MG63 (cell line): ENCODE measurements at regions not wholly inside any gene's neighbourhood (a gene's known extent, or its start where the extent isn't known, plus 50 kb on each side); places are given as distances from the start of the nearest gene placed in this dataset.

Source experiments
- DNase-seq: peaks from one replicate; pipeline ENCODE4 v3.0.0-alpha.2; 2020
- H3K27me3 ChIP-seq: fragments of 250-450 bp; sonication (Bioruptor Pico); 2 replicates; pipeline ENCODE4 v1.5.1; 2020; ENCODE audit warnings: mild to moderate bottlenecking, moderate library complexity
- H3K36me3 ChIP-seq: fragments of 250-450 bp; sonication (Bioruptor Pico); 2 replicates; pipeline ENCODE4 v1.5.1; 2020; ENCODE audit warnings: mild to moderate bottlenecking, moderate library complexity
- H3K4me3 ChIP-seq: fragments of 250-450 bp; sonication (Bioruptor Pico); 2 replicates; pipeline ENCODE4 v1.5.1; 2020; ENCODE audit warnings: mild to moderate bottlenecking, moderate library complexity
- H3K9me3 ChIP-seq: fragments of 250-450 bp; sonication (Bioruptor Pico); 2 replicates; pipeline ENCODE4 v1.5.1; 2020; ENCODE audit warnings: mild to moderate bottlenecking, moderate library complexity

DNA sequence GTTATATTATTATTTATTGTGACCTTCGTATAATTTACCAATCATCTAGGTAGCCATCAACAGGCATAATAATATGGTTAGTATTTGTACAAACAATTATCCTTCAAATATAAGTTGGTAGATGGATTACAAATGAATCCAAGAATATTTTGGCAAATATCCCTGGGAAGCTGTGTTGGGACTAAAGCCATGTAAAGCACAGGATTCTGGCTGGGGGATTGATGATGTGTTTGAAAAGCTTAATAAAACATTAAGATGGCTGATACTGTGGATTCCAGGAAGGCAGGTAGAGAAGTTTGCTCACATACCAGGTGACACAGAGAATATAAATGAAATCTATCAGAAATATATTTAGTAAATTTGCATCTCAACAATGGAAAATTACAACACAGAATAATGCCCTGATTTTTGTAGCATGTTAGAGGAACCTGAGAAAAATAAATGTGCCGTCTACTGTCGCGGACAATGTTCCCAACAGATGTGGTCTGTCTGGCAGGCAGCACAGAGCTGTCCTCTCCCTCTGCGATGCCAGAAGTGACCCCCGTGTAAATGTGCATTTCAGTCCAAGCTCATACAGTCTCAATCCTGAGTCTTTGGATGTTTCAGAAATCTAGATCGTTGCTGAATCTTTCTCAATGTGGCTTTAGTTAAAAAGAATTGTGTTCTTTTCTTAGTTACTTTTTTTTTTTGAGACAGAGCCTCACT, 125.0 kb downstream of the TEX36 start:
- no peaks in the 10 kb centered on the region; the same call in 1 of the 2 replicates for H3K9me3 ChIP-seq
- no peak overlapping the region for H3K4me3 ChIP-seq
- peaks cover 7% of the 10 kb centered on the region; the same call in 1 of the 2 replicates for H3K27me3 ChIP-seq
- no peak for DNase-seq
- H3K36me3 ChIP-seq = no peaks in the 10 kb centered on the region

DNA sequence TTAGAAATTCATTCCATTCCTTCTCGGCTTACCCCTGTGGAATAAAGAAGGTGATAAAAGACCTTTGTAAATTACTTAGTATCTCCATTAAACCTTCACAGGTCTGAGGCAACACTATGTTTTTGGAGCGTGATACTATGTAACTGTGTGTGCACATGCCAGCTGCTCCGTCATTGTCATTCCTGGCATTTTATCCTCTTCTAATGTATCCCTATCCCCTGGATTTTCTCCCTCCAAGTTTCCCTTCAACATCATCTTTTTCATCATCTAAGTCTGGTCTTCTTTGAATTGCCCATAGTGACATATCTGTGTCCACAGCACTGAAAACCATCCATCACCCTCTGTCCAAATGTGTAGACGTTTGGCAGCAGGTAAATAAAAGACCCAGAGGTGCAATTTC, 125.7 kb downstream of the TEX36 start:
- DNase-seq = no peak
- H3K9me3 ChIP-seq = no peaks in the 10 kb centered on the region; the same call in 1 of the 2 replicates
- no peak overlapping the region for H3K4me3 ChIP-seq
- no peaks in the 10 kb centered on the region for H3K36me3 ChIP-seq
- peaks cover 7% of the 10 kb centered on the region; the same call in 1 of the 2 replicates for H3K27me3 ChIP-seq

DNA sequence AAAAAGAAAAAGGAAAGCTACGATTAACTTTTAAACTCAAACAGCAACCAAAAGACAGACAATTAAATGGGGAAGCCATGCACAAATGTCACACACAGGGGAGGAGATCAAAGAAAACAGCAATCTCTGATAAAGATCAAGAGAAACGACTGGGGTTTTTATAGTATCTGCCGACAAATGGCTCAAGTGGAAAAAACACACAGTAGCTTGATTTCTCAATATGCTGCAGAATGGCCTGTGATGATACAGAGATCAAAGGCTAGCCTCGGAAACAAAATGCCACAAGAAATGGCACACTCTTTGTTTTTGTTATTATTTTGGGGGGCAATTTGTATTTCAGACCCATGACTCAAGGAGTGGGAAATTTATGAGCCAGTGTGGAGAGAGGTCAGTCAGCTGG, 126.1 kb downstream of the TEX36 start:
- no peak overlapping the region for H3K4me3 ChIP-seq
- H3K27me3 ChIP-seq = peaks cover 6% of the 10 kb centered on the region; the same call in 1 of the 2 replicates
- H3K9me3 ChIP-seq = no peaks in the 10 kb centered on the region; the same call in 1 of the 2 replicates
- DNase-seq = no peak
- no peaks in the 10 kb centered on the region for H3K36me3 ChIP-seq

DNA sequence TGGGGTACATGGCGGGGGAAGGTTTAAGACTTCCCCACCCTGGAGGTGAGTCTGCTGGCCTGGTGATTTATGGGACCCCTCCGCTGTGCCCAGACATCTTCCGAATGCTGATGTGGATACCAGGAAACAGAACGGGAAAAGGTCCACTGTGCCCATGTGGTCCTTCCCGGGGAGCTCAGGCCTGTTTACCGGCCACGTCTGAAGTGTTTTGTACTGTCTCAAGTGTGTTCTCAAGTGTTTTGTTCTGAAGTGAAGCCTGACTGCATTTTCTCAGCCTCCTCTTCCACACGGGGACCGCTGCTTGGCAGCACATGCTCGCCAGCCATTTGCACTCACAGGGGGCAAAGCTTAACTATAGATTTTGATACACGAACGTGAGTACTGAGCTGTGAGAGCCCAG, 127.2 kb downstream of the TEX36 start:
- Histone ChIP-seq H3K4me3 (no peak overlapping the region), H3K27me3 (0 out of 2 replicates have a peak, but pooled peaks cover 5% of the 10 kb centered on the region), H3K9me3 (no peaks in the 10 kb centered on the region), H3K36me3 (no peaks in the 10 kb centered on the region)
- no peak for DNase-seq

DNA sequence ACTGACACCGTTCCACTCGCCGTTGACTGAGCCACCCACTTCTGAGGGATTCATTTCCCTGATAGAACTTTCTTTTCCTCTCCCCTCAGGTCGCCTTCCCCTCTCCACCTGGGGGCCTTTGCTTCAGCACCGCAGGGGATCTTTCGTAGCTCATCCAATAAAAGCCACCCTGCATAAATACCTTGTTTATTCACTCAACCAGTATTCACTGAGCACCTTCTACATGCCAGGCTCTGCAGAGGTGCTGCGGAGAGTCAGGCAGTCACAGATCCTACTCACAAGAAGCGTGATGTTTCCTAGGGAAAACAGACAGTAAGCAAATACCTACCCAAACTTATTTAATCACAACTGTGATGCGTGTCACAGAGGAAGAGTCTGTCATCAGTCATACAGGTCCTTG, 127.7 kb downstream of the TEX36 start:
- Histone ChIP-seq H3K36me3 (no peaks in the 10 kb centered on the region), H3K27me3 (0 out of 2 replicates have a peak, but pooled peaks cover 5% of the 10 kb centered on the region), H3K4me3 (no peak overlapping the region), H3K9me3 (no peaks in the 10 kb centered on the region)
- DNase-seq = no peak

DNA sequence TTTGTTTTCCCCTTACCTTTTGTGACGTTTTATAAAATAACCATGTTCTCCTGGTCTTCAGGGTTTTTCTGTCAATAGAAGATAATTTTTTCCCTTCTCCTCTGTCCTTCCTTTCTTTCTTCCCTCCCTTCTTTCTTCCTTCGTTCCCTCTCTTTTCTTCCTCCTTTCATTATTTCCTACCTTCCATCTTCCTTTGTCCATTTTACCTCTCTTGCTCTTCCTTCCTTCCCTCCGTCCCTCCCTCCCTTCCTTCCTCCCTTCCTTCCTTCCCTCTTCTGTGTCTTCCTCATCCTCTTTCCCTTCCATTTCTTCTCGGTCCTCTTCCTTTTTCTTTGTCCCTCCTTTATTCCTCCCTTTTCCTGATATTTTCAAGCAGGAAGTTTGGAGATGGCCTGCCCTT, 128.2 kb downstream of the TEX36 start:
- 0 out of 2 replicates have a peak, but pooled peaks cover 5% of the 10 kb centered on the region for H3K27me3 ChIP-seq
- no peaks in the 10 kb centered on the region for H3K36me3 ChIP-seq
- H3K9me3 ChIP-seq = no peaks in the 10 kb centered on the region
- no peak for DNase-seq
- H3K4me3 ChIP-seq = no peak overlapping the region

DNA sequence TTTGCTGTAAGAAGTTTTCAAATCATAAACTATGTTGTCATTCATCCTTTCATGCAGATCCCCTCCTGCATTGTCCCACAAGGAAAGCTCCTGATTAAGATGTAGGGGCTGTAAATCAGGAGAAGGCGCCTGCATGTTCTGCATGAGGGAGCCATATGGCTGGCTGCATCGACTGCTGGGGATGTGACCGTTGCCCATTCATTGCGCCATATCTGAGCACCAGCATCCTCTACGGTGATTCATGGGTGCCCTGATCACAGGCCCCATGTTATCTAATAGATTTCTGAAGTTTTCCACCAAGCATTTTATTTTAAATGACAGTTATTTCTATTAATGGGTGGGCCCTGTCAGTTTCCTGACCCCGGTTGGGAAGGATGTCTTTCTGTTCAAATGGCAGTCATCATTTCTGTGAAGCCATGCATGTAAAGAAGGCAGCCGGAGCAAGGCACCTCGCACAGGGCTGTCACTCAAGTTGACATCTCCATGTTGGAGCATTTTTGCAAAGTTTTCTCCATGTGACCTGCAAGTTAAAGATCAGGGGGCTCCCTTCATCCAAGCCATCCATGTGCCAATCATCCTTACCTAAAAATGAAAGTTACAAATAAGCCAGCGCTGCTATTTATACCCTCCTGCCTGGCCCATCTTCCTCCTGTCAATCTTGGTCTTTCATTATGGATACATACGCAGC, 128.8 kb downstream of the TEX36 start:
- no peaks in the 10 kb centered on the region for H3K36me3 ChIP-seq
- no peaks in the 10 kb centered on the region for H3K9me3 ChIP-seq
- no peak for DNase-seq
- no peak overlapping the region for H3K4me3 ChIP-seq
- 0 out of 2 replicates have a peak, but pooled peaks cover 5% of the 10 kb centered on the region for H3K27me3 ChIP-seq

DNA sequence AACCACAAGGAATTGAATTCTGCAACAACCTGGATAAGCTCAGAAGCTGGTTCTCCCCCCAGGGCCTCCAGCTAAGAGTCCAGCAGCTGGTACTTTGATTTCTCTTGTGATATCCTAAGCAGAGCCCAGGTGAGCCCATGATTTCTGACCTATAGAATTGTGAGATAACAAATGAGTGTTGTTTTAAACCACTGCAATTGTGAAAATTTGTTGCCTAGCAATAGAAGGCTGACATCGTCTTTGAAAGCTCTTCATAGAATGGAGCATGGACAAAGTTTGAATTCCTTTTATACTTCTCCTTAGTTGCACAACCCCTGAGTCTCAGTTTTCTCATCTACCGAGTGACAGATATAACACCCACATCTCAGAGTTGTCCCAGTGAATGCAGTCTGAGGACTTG, 129.9 kb downstream of the TEX36 start:
- DNase-seq = no peak
- H3K27me3 ChIP-seq = 0 out of 2 replicates have a peak, but pooled peaks cover 5% of the 10 kb centered on the region
- no peak overlapping the region for H3K4me3 ChIP-seq
- no peaks in the 10 kb centered on the region for H3K36me3 ChIP-seq
- no peaks in the 10 kb centered on the region for H3K9me3 ChIP-seq

DNA sequence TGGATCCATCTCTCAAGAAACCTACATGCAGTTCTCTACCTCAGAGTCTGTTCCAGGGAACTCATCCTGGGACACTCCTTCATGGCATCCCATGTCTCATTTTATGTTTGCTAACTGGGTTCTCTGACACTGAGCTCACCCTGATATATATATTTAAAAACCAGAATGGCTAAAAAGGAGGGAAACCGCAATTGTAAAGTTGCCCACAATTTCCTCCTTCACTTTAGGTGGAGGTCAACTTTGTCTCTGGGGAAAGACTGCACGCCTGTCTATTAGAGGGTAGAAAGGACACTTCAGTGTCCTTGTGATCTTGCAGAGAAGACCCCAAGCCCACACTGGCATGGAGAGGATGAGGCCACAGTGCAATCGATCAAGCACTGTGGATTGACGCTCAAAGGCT, 131.7 kb downstream of the TEX36 start:
- Histone ChIP-seq H3K27me3 (no peaks in the 10 kb centered on the region), H3K36me3 (no peaks in the 10 kb centered on the region), H3K9me3 (no peaks in the 10 kb centered on the region), H3K4me3 (no peak overlapping the region)
- DNase-seq = no peak

DNA sequence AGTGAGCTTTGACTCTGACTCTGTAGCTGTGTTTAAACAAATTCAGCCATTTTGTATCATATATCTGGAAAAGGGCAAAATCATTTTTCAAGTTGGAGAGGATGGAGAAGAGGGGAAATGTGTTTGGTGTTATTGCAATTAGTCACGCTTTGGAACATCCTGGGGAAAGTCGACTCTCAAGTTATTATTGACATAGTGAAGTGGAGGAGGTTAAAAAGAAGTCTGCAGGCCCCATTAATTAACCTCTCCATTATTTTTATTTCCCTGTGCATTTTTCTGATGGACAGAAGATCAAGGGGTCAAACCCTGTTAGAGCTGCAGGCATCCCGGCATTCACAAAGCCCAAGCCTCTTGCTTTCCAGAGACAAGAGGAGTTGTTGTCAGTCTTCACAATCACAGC, 132.6 kb downstream of the TEX36 start:
- Histone ChIP-seq H3K36me3 (no peaks in the 10 kb centered on the region), H3K4me3 (no peak overlapping the region), H3K27me3 (no peaks in the 10 kb centered on the region), H3K9me3 (no peaks in the 10 kb centered on the region)
- DNase-seq = no peak

DNA sequence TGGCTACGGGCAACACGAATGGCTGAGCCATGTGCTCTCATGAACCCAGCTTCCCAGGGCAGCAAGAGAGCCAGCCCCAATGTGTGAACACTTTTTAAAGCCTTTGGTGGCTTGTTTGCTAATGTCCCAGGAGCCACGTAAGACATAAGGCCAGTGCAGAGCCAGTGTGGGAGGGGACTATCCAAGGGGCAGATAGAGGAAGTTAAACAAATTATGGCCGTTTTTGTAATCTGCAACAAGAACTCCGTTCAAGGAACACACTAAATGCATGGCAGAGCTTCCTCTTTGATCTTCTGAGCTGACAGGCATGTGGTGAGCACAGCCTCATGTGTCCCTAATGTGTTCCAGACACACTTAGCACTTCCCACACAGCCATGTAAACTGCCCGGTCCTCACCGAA, 133.3 kb downstream of the TEX36 start:
- DNase-seq = no peak
- Histone ChIP-seq H3K36me3 (no peaks in the 10 kb centered on the region), H3K9me3 (no peaks in the 10 kb centered on the region), H3K4me3 (no peak overlapping the region), H3K27me3 (no peaks in the 10 kb centered on the region)

DNA sequence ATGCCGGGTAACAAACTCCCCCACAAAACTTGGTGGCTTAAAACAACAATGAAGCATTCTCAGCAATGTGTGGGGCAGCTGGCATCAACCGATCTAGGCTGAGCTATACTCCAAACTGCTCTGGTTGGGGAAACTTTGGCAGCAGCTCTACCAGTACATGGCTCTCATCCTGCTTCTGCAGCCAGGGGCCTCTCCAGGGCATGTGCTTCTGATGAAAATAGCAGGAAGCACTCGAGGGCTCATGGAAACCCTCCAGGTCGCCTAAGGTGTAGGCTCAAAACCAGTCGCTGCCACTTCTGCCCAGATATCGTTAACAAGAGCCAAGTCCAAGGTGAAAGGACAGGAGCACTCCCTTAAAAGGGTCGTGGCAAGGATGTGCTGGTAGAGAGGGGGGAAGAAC, 134.1 kb downstream of the TEX36 start:
- Histone ChIP-seq H3K36me3 (no peaks in the 10 kb centered on the region), H3K27me3 (no peaks in the 10 kb centered on the region), H3K9me3 (no peaks in the 10 kb centered on the region), H3K4me3 (no peak overlapping the region)
- DNase-seq = no peak

DNA sequence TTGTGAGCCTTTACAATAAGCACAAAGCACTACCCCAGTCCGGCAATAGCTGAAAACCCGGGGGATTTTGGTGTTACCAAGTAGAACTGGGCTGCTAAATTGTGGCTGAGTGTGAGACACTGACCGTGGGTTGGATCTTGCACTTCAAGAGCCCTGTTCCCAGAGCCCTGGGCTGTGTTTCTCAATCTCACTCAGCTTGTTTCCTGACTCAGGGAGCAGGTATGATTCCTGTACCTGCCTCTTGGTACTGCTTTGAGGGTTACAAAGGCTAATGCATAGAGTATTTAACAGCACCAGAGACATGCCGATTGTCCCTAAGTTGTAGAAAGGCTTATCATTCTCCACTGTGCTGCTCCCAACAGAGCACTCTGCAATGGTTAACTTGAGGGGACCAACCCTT, 134.6 kb downstream of the TEX36 start:
- H3K4me3 ChIP-seq = no peak overlapping the region
- no peaks in the 10 kb centered on the region for H3K27me3 ChIP-seq
- DNase-seq = no peak
- H3K9me3 ChIP-seq = no peaks in the 10 kb centered on the region
- no peaks in the 10 kb centered on the region for H3K36me3 ChIP-seq

DNA sequence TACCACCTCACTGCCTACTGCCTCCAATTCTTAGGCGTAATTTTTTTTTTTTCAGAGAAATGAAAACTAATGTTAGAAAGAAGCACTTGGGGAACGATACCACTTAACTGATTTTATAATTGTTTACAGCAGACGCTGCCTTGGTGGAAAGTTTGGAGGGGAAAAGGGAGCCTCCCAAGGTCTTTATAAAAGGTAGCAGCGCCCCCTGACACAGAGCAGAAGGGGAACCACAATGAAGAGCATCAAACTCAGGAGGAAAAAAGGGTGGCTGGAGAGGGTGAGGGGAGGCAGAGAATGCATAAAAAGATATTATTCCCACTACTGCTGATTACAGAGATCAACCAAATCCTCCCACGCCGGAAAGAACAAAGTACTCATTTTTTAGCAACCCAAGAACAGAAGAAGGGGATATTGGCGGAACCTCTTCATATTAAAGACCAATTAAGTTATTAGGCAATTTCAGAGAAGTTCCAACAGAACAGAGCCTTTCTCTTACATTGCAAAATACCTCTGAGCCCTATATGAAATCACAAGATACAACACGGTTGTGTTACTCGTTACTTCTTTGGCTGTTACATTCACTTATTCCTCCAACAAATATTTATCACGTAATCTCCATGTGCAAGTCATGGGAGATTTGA, 135.8 kb downstream of the TEX36 start:
- Histone ChIP-seq H3K36me3 (no peaks in the 10 kb centered on the region), H3K9me3 (no peaks in the 10 kb centered on the region), H3K27me3 (no peaks in the 10 kb centered on the region), H3K4me3 (no peak overlapping the region)
- no peak for DNase-seq

DNA sequence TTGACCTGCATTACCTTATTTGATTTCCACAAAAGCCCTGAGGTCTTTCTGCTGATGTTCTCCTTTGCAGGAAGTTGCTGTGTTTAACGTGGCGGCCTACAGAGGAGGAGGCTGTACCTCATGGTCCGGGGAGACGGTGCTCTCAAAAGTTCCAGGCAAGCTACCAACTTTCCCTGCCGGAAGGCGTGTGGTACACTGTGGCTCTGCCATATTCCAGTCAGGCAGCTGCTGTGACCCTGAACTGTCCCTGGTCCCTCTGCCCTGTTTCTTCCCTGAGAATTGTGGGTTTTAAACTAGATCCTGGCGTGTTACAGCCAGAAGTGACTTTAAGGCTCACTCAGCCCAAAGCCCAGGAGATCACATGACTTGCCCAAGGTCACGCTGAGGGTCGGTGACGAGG, 139.2 kb downstream of the TEX36 start:
- no peaks in the 10 kb centered on the region for H3K9me3 ChIP-seq
- no peak overlapping the region for H3K4me3 ChIP-seq
- no peaks in the 10 kb centered on the region for H3K27me3 ChIP-seq
- no peaks in the 10 kb centered on the region for H3K36me3 ChIP-seq
- DNase-seq = no peak

DNA sequence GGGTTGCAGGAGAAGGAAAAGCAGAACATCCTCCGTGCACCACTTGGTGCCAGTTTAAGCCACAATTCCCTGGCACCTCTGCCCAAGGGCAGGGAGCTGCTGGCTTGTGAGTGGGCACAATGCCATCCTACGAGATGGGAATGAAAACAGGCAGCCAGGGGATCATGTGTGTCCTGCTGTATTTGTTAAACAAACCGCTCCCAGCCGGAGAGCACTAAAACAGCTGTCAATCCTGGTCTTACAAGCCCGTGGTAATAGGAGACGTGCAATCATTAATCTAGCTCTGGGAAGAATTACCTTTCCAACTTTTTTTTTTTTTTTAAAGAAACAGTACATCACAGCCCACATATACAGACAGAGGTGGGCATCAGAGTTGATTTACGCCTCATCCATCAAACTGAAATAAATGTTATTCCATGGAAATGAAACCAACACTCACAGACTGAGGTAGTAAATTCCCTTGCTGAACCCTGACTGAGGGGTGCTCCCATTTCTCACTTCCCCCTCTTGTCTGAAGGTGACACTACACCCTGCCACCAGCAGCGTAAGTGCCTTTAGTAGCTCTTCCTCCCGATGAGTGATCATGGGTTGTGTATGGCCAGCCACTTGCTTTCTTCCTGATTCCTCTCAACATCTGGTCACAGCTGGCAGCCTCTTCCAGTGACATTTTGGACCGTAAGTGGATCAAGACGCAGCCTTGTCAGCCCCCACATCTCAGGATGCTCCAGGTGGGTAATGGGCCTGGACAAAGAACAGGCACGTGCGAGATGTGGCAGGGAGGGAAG, 143.8 kb downstream of the TEX36 start:
- Histone ChIP-seq H3K27me3 (no peaks in the 10 kb centered on the region), H3K36me3 (no peaks in the 10 kb centered on the region), H3K4me3 (no peak overlapping the region), H3K9me3 (no peaks in the 10 kb centered on the region)
- peak; percentile 45 for DNase-seq

DNA sequence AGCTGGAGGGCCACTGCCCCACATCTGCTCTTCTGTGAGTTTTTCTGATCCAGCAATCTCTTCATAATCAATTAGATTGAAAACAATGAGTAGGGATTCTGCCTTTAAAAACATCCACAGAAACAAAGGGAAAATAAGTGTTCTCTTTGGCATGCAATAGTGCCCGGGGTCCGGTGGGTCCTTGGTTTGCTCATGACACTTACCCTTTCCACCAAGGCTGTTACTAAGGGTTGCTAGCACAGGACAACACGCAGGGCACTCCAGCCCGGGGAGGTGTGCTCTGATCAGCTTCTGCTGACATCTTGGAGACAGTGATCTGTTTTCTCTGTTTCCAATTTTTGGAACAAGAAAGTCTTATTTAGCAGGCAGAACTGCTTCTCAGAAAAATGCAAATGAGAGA, 146.7 kb downstream of the TEX36 start:
- Histone ChIP-seq H3K27me3 (no peaks in the 10 kb centered on the region), H3K9me3 (no peaks in the 10 kb centered on the region), H3K4me3 (no peak overlapping the region), H3K36me3 (no peaks in the 10 kb centered on the region)
- no peak for DNase-seq
